HG02571 (cell line): ENCODE measurements at regions not wholly inside any gene's neighbourhood (a gene's known extent, or its start where the extent isn't known, plus 50 kb on each side); places are given as distances from the start of the nearest gene placed in this dataset.

ENCODE experiments used
- ATAC-seq: cut with Tn5 transposase; IDR thresholded peaks from one replicate; pipeline ENCODE4 v1.9.1; 2021; ENCODE audit warnings: mild to moderate bottlenecking, moderate library complexity; ENCODE audit not compliant: unreplicated experiment

GRCh38 chr9:28887188-28887884 is 1314.1 kb upstream of the C9orf72 start:
- no peak for ATAC-seq

- no peak for ATAC-seq
Measured at GRCh38 chr9:28888806-28889205, 1315.5 kb upstream of the C9orf72 start.

GRCh38 chr9:28892538-28892937 is 1319.3 kb upstream of the C9orf72 start:
- no peak for ATAC-seq

GRCh38 chr9:28899267-28899666 is 1326.0 kb upstream of the C9orf72 start:
- ATAC-seq: no peak

GRCh38 chr9:28899926-28900325 is 1326.6 kb upstream of the C9orf72 start:
- no peak for ATAC-seq

- ATAC-seq: no peak
Measured at GRCh38 chr9:28900406-28900805, 1327.1 kb upstream of the C9orf72 start.

GRCh38 chr9:28909526-28909925 is 1336.2 kb upstream of the C9orf72 start:
- no peak for ATAC-seq

GRCh38 chr9:28912621-28913020 is 1339.3 kb upstream of the C9orf72 start:
- ATAC-seq: no peak

GRCh38 chr9:28915202-28915930 is 1342.1 kb upstream of the C9orf72 start:
- no peak for ATAC-seq

GRCh38 chr9:28916348-28916747 is 1343.1 kb upstream of the C9orf72 start:
- ATAC-seq: no peak

- ATAC-seq: no peak
Measured at GRCh38 chr9:28921857-28922500, 1348.7 kb upstream of the C9orf72 start.

GRCh38 chr9:28922891-28923290 is 1349.6 kb upstream of the C9orf72 start:
- ATAC-seq: no peak

GRCh38 chr9:28923351-28923750 is 1350.1 kb upstream of the C9orf72 start:
- no peak for ATAC-seq

GRCh38 chr9:28925157-28925556 is 1351.9 kb upstream of the C9orf72 start:
- ATAC-seq: no peak

GRCh38 chr9:28926306-28926705 is 1353.0 kb upstream of the C9orf72 start:
- no peak for ATAC-seq

- no peak for ATAC-seq
Measured at GRCh38 chr9:28927691-28928090, 1354.4 kb upstream of the C9orf72 start.

GRCh38 chr9:28929433-28929832 is 1356.2 kb upstream of the C9orf72 start:
- ATAC-seq: no peak

- ATAC-seq: no peak
Measured at GRCh38 chr9:28930766-28931165, 1357.5 kb upstream of the C9orf72 start.

GRCh38 chr9:28934111-28934510 is 1360.8 kb upstream of the C9orf72 start:
- no peak for ATAC-seq

- ATAC-seq: no peak
Measured at GRCh38 chr9:28938981-28939380, 1365.7 kb upstream of the C9orf72 start.

- ATAC-seq: no peak
Measured at GRCh38 chr9:28941856-28942255, 1368.6 kb upstream of the C9orf72 start.

GRCh38 chr9:28942941-28943340 is 1369.7 kb upstream of the C9orf72 start:
- no peak for ATAC-seq
